ENCODE measurements at regions not wholly inside any gene's neighbourhood (a gene's known extent, or its start where the extent isn't known, plus 50 kb on each side); places are given as distances from the start of the nearest gene placed in this dataset.

- H3K27me3 Mint-ChIP-seq (ENCODE audit: low read depth): no peaks in the 10 kb centered on the region
Observed at GRCh38 chr6:77231438-77232305, 231.6 kb downstream of the HTR1B start.

GRCh38 chr6:77228279-77228678 lies 235.0 kb downstream of the HTR1B start:
- H3K36me3 Mint-ChIP-seq (ENCODE audit: low read depth): peaks cover 3% of the 10 kb centered on the region
- DNase-seq (ENCODE audit: low read depth, low spot score): no peak
- no peak for TF ChIP-seq CTCF (conservative IDR thresholded peaks at IDR 0.05)
- peaks cover 3% of the 10 kb centered on the region for H3K9me3 Mint-ChIP-seq
- H3K4me3 Mint-ChIP-seq: no peak overlapping the region
- H3K27ac Mint-ChIP-seq (ENCODE audit: unreplicated experiment): no peak overlapping the region
- H3K27me3 Mint-ChIP-seq (ENCODE audit: low read depth): no peaks in the 10 kb centered on the region
- H3K4me1 Mint-ChIP-seq: no peaks in the 10 kb centered on the region

More at GRCh38 chr6:77231438-77232305, 231.6 kb downstream of the HTR1B start:
- no peak overlapping the region for H3K4me3 Mint-ChIP-seq
- no peaks in the 10 kb centered on the region for H3K4me1 Mint-ChIP-seq
- no peak overlapping the region for H3K27ac Mint-ChIP-seq (ENCODE audit: unreplicated experiment)
- TF ChIP-seq CTCF (conservative IDR thresholded peaks at IDR 0.05): no peak
- no peaks in the 10 kb centered on the region for H3K9me3 Mint-ChIP-seq
- DNase-seq (ENCODE audit: low read depth, low spot score): no peak
- H3K36me3 Mint-ChIP-seq (ENCODE audit: low read depth): no peaks in the 10 kb centered on the region

- no peak overlapping the region for H3K4me3 Mint-ChIP-seq
- H3K36me3 Mint-ChIP-seq (ENCODE audit: low read depth): peaks cover 10% of the 10 kb centered on the region
- TF ChIP-seq CTCF (conservative IDR thresholded peaks at IDR 0.05): no peak
Observed at GRCh38 chr6:77217896-77218295, 245.4 kb downstream of the HTR1B start.

GRCh38 chr6:77205936-77206335 lies 257.4 kb downstream of the HTR1B start:
- Mint-ChIP-seq H3K9me3 (peaks cover 9% of the 10 kb centered on the region), H3K27me3 (ENCODE audit: low read depth) (no peaks in the 10 kb centered on the region), H3K36me3 (ENCODE audit: low read depth) (no peaks in the 10 kb centered on the region), H3K27ac (ENCODE audit: unreplicated experiment) (no peak overlapping the region), H3K4me3 (no peak overlapping the region), H3K4me1 (peaks cover 4% of the 10 kb centered on the region)
- no peak for DNase-seq (ENCODE audit: low read depth, low spot score)
- no peak for TF ChIP-seq CTCF (conservative IDR thresholded peaks at IDR 0.05)

More at GRCh38 chr6:77217896-77218295, 245.4 kb downstream of the HTR1B start:
- Mint-ChIP-seq H3K27ac (ENCODE audit: unreplicated experiment) (no peak overlapping the region), H3K27me3 (ENCODE audit: low read depth) (no peaks in the 10 kb centered on the region), H3K9me3 (peaks cover 5% of the 10 kb centered on the region), H3K4me1 (peaks cover 24% of the 10 kb centered on the region)
- DNase-seq (ENCODE audit: low read depth, low spot score): no peak

GRCh38 chr6:77204555-77204954 lies 258.7 kb downstream of the HTR1B start:
- Mint-ChIP-seq H3K27ac (ENCODE audit: unreplicated experiment) (no peak overlapping the region), H3K36me3 (ENCODE audit: low read depth) (no peaks in the 10 kb centered on the region)

More at GRCh38 chr6:77204555-77204954, 258.7 kb downstream of the HTR1B start:
- TF ChIP-seq CTCF (conservative IDR thresholded peaks at IDR 0.05): no peak
- H3K4me3 Mint-ChIP-seq: no peak overlapping the region
- H3K27me3 Mint-ChIP-seq (ENCODE audit: low read depth): no peaks in the 10 kb centered on the region
- peaks cover 12% of the 10 kb centered on the region for H3K9me3 Mint-ChIP-seq
- H3K4me1 Mint-ChIP-seq: peaks cover 4% of the 10 kb centered on the region
- DNase-seq (ENCODE audit: low read depth, low spot score): no peak

All from neural crest cell (in vitro differentiated cells).